K562 (cell line): ENCODE measurements at regions not wholly inside any gene's neighbourhood (a gene's known extent, or its start where the extent isn't known, plus 50 kb on each side); places are given as distances from the start of the nearest gene placed in this dataset.
"Not testable (repeated sequence)": the region's sequence is repeated elsewhere in the genome, so short reads cannot be mapped to it uniquely, and the experiment has no call there.

ENCODE experiments used
- CHD1 ChIP-seq: fragments of 200-600 bp; sonication (generic); IDR thresholded peaks from one replicate; pipeline ENCODE4 v1.6.1; 2012; ENCODE audit warnings: mild to moderate bottlenecking, moderate library complexity, low read length, inconsistent platforms
- CTCF ChIP-seq, 3 experiments: IDR thresholded peaks in 2 of 3; conservative IDR thresholded peaks in 1 of 3; 2 replicates each; pipeline ENCODE4 v1.5.1; 2011 to 2012; ENCODE audit warnings: low read length in 3 of 3, mild to moderate bottlenecking in 3 of 3, control low read depth in 2 of 3, improper control_type of control experiment in 1 of 3, inconsistent platforms in 1 of 3, low read depth in 1 of 3, mixed read lengths in 1 of 3, moderate library complexity in 1 of 3; ENCODE audit not compliant: insufficient read depth in 2 of 3
- ETV6 ChIP-seq, 3 experiments: fragments of 150-350 bp in 1 of 3; sonication (generic) in 1 of 3; formaldehyde crosslinking in 1 of 3; IDR thresholded peaks; 2 replicates each; pipeline versions ENCODE4 v1.6.1 to v1.8.0; 2014 to 2022; ENCODE audit warnings: borderline replicate concordance in 2 of 3, low read depth in 2 of 3, antibody characterized with exemption in 1 of 3, low read length in 1 of 3, mild to moderate bottlenecking in 1 of 3, missing genetic modification reagents in 1 of 3
- EZH2 ChIP-seq: IDR thresholded peaks from 2 replicates; pipeline ENCODE4 v1.6.1; 2012; ENCODE audit warnings: low read depth, mild to moderate bottlenecking, inconsistent platforms, low read length, borderline replicate concordance
- SNAPC5 ChIP-seq: fragments of 250-450 bp; sonication (Bioruptor Pico); IDR thresholded peaks from 2 replicates; pipeline ENCODE4 v1.8.0; 2021; ENCODE audit warnings: moderate library complexity, mild to moderate bottlenecking, inconsistent platforms
- TRIM28 ChIP-seq: fragments of 450-650 bp; IDR thresholded peaks from 2 replicates; pipeline ENCODE4 v1.6.1; 2017
- TSC22D4 ChIP-seq: fragments of 450-650 bp; IDR thresholded peaks from 2 replicates; pipeline ENCODE4 v1.6.1; 2016; ENCODE audit warnings: missing genetic modification characterization, missing biosample characterization, control low read depth
- ZNF311 ChIP-seq: fragments of 250-450 bp; sonication (Bioruptor Pico); IDR thresholded peaks from 2 replicates; pipeline ENCODE4 v1.4.0; 2020; ENCODE audit warnings: mild to moderate bottlenecking, moderate library complexity

GRCh38 chr4:148637453-148637852, 195.2 kb upstream of the NR3C2 start:
- TF ChIP-seq CTCF (IDR thresholded peaks at IDR 0.05 in 2 of 3, conservative IDR thresholded peaks at IDR 0.05 in 1 of 3; ENCODE audit: insufficient read depth in 2 of 3, low read depth in 1 of 3, low read length in 3 of 3); TRIM28; EZH2; CHD1; ETV6 (IDR thresholded peaks at IDR 0.05; ENCODE audit: borderline replicate concordance in 1 of 2, low read depth in 2 of 2, low read length in 1 of 2); ETV6 (CRISPR knock-in tag; IDR thresholded peaks at IDR 0.05; ENCODE audit: borderline replicate concordance); ZNF311; SNAPC5 (CRISPR knock-in tag); TSC22D4: not testable (repeated sequence)
